CD14-positive monocyte (primary cell): ENCODE measurements at regions not wholly inside any gene's neighbourhood (a gene's known extent, or its start where the extent isn't known, plus 50 kb on each side); places are given as distances from the start of the nearest gene placed in this dataset.

Experiments used
- DNase-seq, 3 donors: peaks; one replicate each; pipeline ENCODE4 v3.0.0-alpha.2; 2011 to 2022
- H2AFZ ChIP-seq: 2 replicates; pipeline ENCODE4 v1.6.0; 2012; ENCODE audit warnings: mild to moderate bottlenecking, low read depth, low read length, inconsistent platforms; ENCODE audit not compliant: insufficient read depth, poor library complexity, severe bottlenecking
- H3K27ac ChIP-seq, 2 donors: 1 replicate in 1 of 2; 2 replicates in 1 of 2; pipeline ENCODE4 v1.5.1; 2012 to 2013; ENCODE audit warnings: low read length in 2 of 2, control low read depth in 1 of 2, inconsistent platforms in 1 of 2, low read depth in 1 of 2, mild to moderate bottlenecking in 1 of 2
- H3K27me3 ChIP-seq, 2 donors: one replicate each; pipeline versions ENCODE4 v1.6.0 to v1.6.1; 2011 to 2013; ENCODE audit warnings: low read length in 2 of 2; ENCODE audit not compliant: control insufficient read depth in 2 of 2, insufficient read depth in 2 of 2
- H3K36me3 ChIP-seq, 2 donors: replicated peaks in 1 of 2; 1 replicate in 1 of 2; 2 replicates in 1 of 2; pipeline versions ENCODE4 v1.5.1 to v1.6.1; 2012 to 2013; ENCODE audit warnings: low read length in 2 of 2, control low read depth in 1 of 2, inconsistent platforms in 1 of 2, mild to moderate bottlenecking in 1 of 2; ENCODE audit not compliant: insufficient read depth in 2 of 2, control insufficient read depth in 1 of 2
- H3K4me1 ChIP-seq, 2 donors: 1 replicate in 1 of 2; 2 replicates in 1 of 2; pipeline versions ENCODE4 v1.5.1 to v1.6.1; 2012 to 2013; ENCODE audit warnings: low read length in 2 of 2, control low read depth in 1 of 2, inconsistent platforms in 1 of 2, mild to moderate bottlenecking in 1 of 2, moderate library complexity in 1 of 2; ENCODE audit not compliant: insufficient read depth in 2 of 2, control insufficient read depth in 1 of 2
- H3K4me2 ChIP-seq: replicated peaks from 2 replicates; pipeline ENCODE3; 2012; ENCODE audit warnings: low read length, moderate library complexity, mild to moderate bottlenecking; ENCODE audit not compliant: poor library complexity, severe bottlenecking; ENCODE audit errors: extremely low read depth
- H3K4me3 ChIP-seq, 3 experiments: fragments of 200-600 bp in 1 of 3; sonication (generic) in 1 of 3; replicated peaks in 1 of 3; 1 replicate in 2 of 3; 2 replicates in 1 of 3; pipeline ENCODE4 v1.5.1; 2011 to 2013; ENCODE audit warnings: low read length in 3 of 3, mild to moderate bottlenecking in 3 of 3, control low read depth in 2 of 3, low read depth in 2 of 3, inconsistent platforms in 1 of 3, moderate library complexity in 1 of 3
- H3K79me2 ChIP-seq: 2 replicates; pipeline ENCODE4 v1.6.0; 2012; ENCODE audit warnings: mild to moderate bottlenecking, control low read depth, inconsistent platforms, low read length, moderate library complexity; ENCODE audit not compliant: insufficient read depth
- H3K9ac ChIP-seq: 2 replicates; pipeline ENCODE4 v1.6.0; 2017; ENCODE audit warnings: low read length, mild to moderate bottlenecking; ENCODE audit not compliant: insufficient read depth, poor library complexity, severe bottlenecking
- H3K9me3 ChIP-seq, 2 donors: replicated peaks in 1 of 2; 1 replicate in 1 of 2; 2 replicates in 1 of 2; pipeline versions ENCODE4 v1.5.1 to v1.6.1; 2012 to 2013; ENCODE audit warnings: low read length in 2 of 2, control low read depth in 1 of 2; ENCODE audit not compliant: control insufficient read depth in 1 of 2, insufficient read depth in 1 of 2
- H4K20me1 ChIP-seq: 2 replicates; pipeline ENCODE4 v1.6.0; 2012; ENCODE audit warnings: mild to moderate bottlenecking, low read length, control low read depth, moderate library complexity; ENCODE audit not compliant: insufficient read depth
- H3K27ac Mint-ChIP-seq, 7 donors: one replicate each; pipeline ENCODE4 v1.8.0; 2020; ENCODE audit warnings: mild to moderate bottlenecking in 7 of 7, mixed read lengths in 7 of 7, moderate library complexity in 6 of 7, inconsistent platforms in 2 of 7
- H3K27me3 Mint-ChIP-seq, 3 donors: one replicate each; pipeline ENCODE4 v1.8.0; 2021 to 2022; ENCODE audit warnings: low read depth in 3 of 3, mild to moderate bottlenecking in 3 of 3, mixed read lengths in 3 of 3, moderate library complexity in 3 of 3, inconsistent platforms in 1 of 3
- H3K36me3 Mint-ChIP-seq, 2 donors: one replicate each; pipeline ENCODE4 v1.8.0; 2020; ENCODE audit warnings: mixed read lengths in 2 of 2, inconsistent platforms in 1 of 2, mild to moderate bottlenecking in 1 of 2
- H3K4me1 Mint-ChIP-seq: one replicate; pipeline ENCODE4 v1.8.0; 2020; ENCODE audit warnings: mild to moderate bottlenecking, mixed read lengths
- H3K4me3 Mint-ChIP-seq, 2 donors: one replicate each; pipeline ENCODE4 v1.8.0; 2020; ENCODE audit warnings: mild to moderate bottlenecking in 2 of 2, mixed read lengths in 2 of 2, moderate library complexity in 1 of 2
- H3K9me3 Mint-ChIP-seq, 7 donors: one replicate each; pipeline ENCODE4 v1.8.0; 2020 to 2022; ENCODE audit warnings: mixed read lengths in 7 of 7, mild to moderate bottlenecking in 6 of 7, moderate library complexity in 6 of 7, inconsistent platforms in 2 of 7
- CTCF ChIP-seq: fragments of 200-600 bp; IDR thresholded peaks from one replicate; pipeline ENCODE4 v1.8.0; 2022; ENCODE audit warnings: antibody characterized with exemption, mild to moderate bottlenecking
- WGBS: methylation state at CpG from one replicate; pipeline ENCODE4 v1.1.5; 2013; ENCODE audit warnings: missing lambda C conversion rate; ENCODE audit not compliant: insufficient coverage; 5-methylcytosine and 5-hydroxymethylcytosine counted together
- intact Hi-C, 2 donors: fragments of 100-400 bp; cut with micrococcal nuclease; formaldehyde crosslinking; loops; one replicate each; pipeline versions ENCODE4 v1.15.0 to v1.15.1; 2023

- Histone ChIP-seq H3K4me2 (no peak overlapping the region), H3K27me3 (no peaks in the 10 kb centered on the region), H3K36me3 (no peaks in the 10 kb centered on the region), H3K79me2 (no peaks in the 10 kb centered on the region), H3K27ac (no peak overlapping the region), H2AFZ (peak overlapping the region; percentile 11), H3K4me3 (no peak overlapping the region), H3K9me3 (no peaks in the 10 kb centered on the region), H3K4me1 (peaks cover 21 to 33% of the 10 kb centered on the region in 2 donors), H3K9ac (no peak overlapping the region), H4K20me1 (no peaks in the 10 kb centered on the region)
- peaks cover 38% of the 10 kb centered on the region for H3K4me1 Mint-ChIP-seq
- H3K36me3 Mint-ChIP-seq, result no peaks in the 10 kb centered on the region
- intact Hi-C loops, result no loop called here
- TF ChIP-seq CTCF, result no peak
- no peak for DNase-seq
- no peak overlapping the region for H3K27ac Mint-ChIP-seq
- no peak overlapping the region for H3K4me3 Mint-ChIP-seq
- no peaks in the 10 kb centered on the region for H3K27me3 Mint-ChIP-seq
- peaks cover 0 to 4% (median 0%) of the 10 kb centered on the region in 7 donors for H3K9me3 Mint-ChIP-seq
Measured at GRCh38 chrX:148311544-148311943, 188.9 kb upstream of the AFF2 start.

DNA sequence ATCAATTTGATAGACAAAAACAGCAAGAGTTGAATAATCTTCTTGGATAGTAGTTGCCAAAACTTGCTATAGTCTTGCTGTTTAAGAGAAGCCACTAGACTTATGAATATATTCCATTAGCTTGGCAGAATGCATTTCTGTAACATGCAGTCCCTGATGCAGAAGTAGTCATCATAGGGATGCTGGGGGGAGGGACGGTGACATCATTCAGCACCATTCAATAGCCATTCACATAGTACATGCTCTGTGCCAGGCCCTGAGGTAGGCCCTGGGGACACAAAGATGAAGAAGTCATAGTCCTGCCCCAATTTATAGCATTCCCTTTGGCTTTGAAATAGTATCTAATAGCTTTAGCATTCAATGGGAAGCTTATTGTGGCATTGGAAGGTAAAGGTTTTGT, 185.5 kb upstream of the AFF2 start:
- WGBS, result no CpG with 5 or more reads among the region's 1 CpG
- Histone ChIP-seq H3K9me3 (no peaks in the 10 kb centered on the region), H3K4me1 (peaks cover 22 to 40% of the 10 kb centered on the region in 2 donors), H4K20me1 (no peaks in the 10 kb centered on the region), H3K27ac (no peak overlapping the region), H3K36me3 (no peaks in the 10 kb centered on the region), H3K9ac (no peak overlapping the region), H3K4me3 (no peak overlapping the region), H3K27me3 (no peaks in the 10 kb centered on the region), H3K4me2 (no peak overlapping the region), H2AFZ (no peak overlapping the region), H3K79me2 (no peaks in the 10 kb centered on the region)
- no peak overlapping the region for H3K4me3 Mint-ChIP-seq
- no peak overlapping the region for H3K27ac Mint-ChIP-seq
- no peak for DNase-seq
- no peaks in the 10 kb centered on the region for H3K27me3 Mint-ChIP-seq
- H3K9me3 Mint-ChIP-seq, result peaks cover 0 to 4% (median 0%) of the 10 kb centered on the region in 7 donors
- no peaks in the 10 kb centered on the region for H3K36me3 Mint-ChIP-seq
- intact Hi-C loops, result no loop called here
- H3K4me1 Mint-ChIP-seq, result peaks cover 44% of the 10 kb centered on the region
- no peak for TF ChIP-seq CTCF
